Breast epithelium (tissue), 3 donors: ENCODE measurements at regions not wholly inside any gene's neighbourhood (a gene's known extent, or its start where the extent isn't known, plus 50 kb on each side); places are given as distances from the start of the nearest gene placed in this dataset.

Experiments used
- CTCF ChIP-seq, 3 donors: fragments of 450-650 bp; IDR thresholded peaks; one replicate each; pipeline ENCODE4 v1.5.1; 2016 to 2017; ENCODE audit warnings: antibody characterized with exemption in 3 of 3, mild to moderate bottlenecking in 3 of 3, moderate library complexity in 3 of 3
- POLR2A ChIP-seq: fragments of 450-650 bp; IDR thresholded peaks from one replicate; pipeline ENCODE4 v1.6.1; 2016; ENCODE audit warnings: antibody characterized with exemption, mild to moderate bottlenecking, moderate library complexity
- POLR2AphosphoS5 ChIP-seq, 3 donors: sonication (generic); formaldehyde crosslinking; IDR thresholded peaks; one replicate each; pipeline ENCODE4 v1.6.1; 2017; ENCODE audit warnings: antibody characterized with exemption in 3 of 3

- TF ChIP-seq CTCF (IDR thresholded peaks at IDR 0.05) (no peak), POLR2A (no peak), POLR2AphosphoS5 (IDR thresholded peaks at IDR 0.05) (no peak)
These were observed 98.6 kb downstream of the ZNF281 start for GRCh38 chr1:200311256-200311655.
